GM20000 (cell line): ENCODE measurements at regions not wholly inside any gene's neighbourhood (a gene's known extent, or its start where the extent isn't known, plus 50 kb on each side); places are given as distances from the start of the nearest gene placed in this dataset.

Experiments used
- DNase-seq: peaks from one replicate; pipeline ENCODE4 v3.0.0; 2012; ENCODE audit warnings: low spot score
- TF ChIP-seq, protein P1 (sequence below): IDR thresholded peaks from 2 replicates; pipeline ENCODE4 v1.5.1; 2012; ENCODE audit warnings: mild to moderate bottlenecking, control low read depth; ENCODE audit errors: extremely low read depth, missing control alignments

DNA sequence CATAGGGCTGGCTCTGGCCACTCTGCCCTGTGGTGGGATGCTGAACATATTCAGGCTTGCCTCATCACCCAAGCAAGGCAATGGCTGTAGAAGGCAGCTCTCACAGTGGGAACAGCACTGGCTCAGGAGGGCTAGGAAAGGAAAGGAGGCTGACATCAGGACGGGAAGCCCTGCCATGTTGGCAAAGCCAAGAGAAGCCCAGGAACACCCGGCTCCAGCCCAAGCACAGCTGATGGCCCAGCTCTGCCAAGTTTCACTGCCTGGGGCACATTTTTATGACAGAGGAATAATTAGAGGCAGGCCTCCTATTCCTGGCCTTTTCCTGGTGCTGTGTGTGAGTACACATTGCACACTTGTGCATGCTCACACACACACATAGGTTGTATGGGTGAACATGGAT is 163.6 kb upstream of the SMIM23 start:
- TF ChIP-seq, protein P1, sequence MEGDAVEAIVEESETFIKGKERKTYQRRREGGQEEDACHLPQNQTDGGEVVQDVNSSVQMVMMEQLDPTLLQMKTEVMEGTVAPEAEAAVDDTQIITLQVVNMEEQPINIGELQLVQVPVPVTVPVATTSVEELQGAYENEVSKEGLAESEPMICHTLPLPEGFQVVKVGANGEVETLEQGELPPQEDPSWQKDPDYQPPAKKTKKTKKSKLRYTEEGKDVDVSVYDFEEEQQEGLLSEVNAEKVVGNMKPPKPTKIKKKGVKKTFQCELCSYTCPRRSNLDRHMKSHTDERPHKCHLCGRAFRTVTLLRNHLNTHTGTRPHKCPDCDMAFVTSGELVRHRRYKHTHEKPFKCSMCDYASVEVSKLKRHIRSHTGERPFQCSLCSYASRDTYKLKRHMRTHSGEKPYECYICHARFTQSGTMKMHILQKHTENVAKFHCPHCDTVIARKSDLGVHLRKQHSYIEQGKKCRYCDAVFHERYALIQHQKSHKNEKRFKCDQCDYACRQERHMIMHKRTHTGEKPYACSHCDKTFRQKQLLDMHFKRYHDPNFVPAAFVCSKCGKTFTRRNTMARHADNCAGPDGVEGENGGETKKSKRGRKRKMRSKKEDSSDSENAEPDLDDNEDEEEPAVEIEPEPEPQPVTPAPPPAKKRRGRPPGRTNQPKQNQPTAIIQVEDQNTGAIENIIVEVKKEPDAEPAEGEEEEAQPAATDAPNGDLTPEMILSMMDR: no peak
- no peak for DNase-seq

DNA sequence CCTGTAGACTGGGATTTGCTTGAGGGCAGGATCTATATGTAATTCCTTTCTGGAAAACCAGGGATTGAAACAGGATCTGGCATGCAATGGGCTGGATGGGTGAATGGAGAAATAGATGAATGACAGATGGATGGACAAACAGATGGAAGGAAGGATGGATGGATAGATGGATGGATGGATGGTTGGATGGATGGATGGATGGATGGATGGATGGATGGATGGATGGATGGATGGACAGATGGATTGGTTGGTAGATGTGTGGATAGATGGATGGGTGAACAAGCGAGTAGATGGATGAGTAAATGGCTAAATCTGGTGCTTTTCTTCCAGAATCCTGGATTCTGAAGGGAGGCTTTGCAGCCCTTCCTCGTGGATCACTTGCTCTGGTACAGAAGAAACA is 162.5 kb upstream of the SMIM23 start:
- TF ChIP-seq, protein P1: no peak
- no peak for DNase-seq

GRCh38 chr5:171623551-171624097 is 162.0 kb upstream of the SMIM23 start:
- no peak for DNase-seq
- TF ChIP-seq, protein P1: no peak

DNA sequence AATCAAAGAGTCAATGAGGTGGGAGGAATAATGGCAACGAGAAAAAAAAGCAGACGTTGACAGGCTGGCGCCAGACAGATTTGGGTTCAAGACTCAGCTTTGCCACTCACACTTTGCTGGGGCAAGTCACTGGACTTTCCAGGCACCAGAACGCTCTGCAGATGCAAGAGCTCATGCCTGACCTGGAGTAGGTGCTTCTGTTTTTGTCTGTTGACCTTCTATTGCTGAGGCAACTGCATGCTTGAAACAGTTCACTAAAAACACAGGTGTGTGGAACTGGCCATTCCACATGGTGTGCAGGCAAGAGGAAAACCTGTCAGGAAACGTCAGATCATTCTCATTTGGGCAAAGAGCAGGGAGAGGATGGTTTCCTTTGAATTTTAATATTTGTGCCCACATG is 161.2 kb upstream of the SMIM23 start:
- TF ChIP-seq, protein P1: no peak
- no peak for DNase-seq

DNA sequence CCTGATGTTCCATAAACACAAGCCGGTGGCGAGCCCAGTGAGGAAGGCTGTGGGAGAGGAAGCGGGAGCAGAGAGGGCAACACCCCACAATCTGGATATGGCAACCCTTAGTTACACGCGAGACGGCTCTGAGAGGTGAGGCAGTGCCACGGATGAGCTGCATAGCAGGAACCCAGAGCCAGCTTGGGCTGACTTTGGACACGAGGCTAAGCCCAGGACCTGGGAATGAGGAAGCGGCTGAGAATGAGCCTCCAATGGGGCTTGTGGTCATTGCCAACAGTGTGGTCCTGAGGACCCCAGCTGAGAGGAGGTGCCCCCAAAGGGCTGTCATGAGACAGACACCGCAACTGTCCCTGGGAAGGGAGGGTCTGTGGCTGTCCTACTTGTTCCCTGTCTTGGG is 160.0 kb upstream of the SMIM23 start:
- TF ChIP-seq, protein P1: no peak
- DNase-seq: no peak

GRCh38 chr5:171627936-171628632 is 157.5 kb upstream of the SMIM23 start:
- DNase-seq: no peak
- TF ChIP-seq, protein P1: no peak

DNA sequence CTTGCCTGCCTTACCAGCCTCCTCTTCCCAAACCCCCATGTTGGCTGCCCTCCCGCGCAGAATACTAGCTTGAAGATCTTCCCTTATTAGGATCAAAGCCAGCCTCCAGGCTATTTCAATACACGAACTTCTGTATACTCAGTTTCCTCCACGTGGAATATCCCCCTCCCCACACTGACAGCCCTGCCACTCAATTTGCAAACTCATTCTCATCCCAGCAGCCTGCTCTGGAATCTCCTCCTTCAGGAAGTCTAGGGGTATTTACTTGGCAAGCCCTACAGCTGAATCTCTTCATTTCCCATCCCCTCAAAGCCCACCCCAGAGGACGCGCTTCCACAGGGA is 157.0 kb upstream of the SMIM23 start:
- TF ChIP-seq, protein P1: no peak

More for the DNA sequence above, 157.0 kb upstream of the SMIM23 start:
- DNase-seq: no peak
